Endothelial cell of umbilical vein (primary cell): ENCODE measurements at regions not wholly inside any gene's neighbourhood (a gene's known extent, or its start where the extent isn't known, plus 50 kb on each side); places are given as distances from the start of the nearest gene placed in this dataset.

Experiments
- BruUV-seq: library from RNA; stranded (reverse); fragments of 400-500 nt; replicated peaks from 2 replicates; lab custom pipeline; 2021; lab: Mats Ljungman, UMichigan
- CTCF ChIA-PET: fragments of 300-600, 350-600 bp; sonication (Branson Sonifier 250); formaldehyde crosslinking; loops from one replicate; lab custom pipeline; 2021; ENCODE audit warnings: antibody characterized with exemption, inconsistent platforms; lab: Charles Lee
- POLR2A ChIA-PET: fragments of 300-600, 350-600 bp; sonication (Branson Sonifier 250); formaldehyde crosslinking; loops from one replicate; lab custom pipeline; 2021; ENCODE audit warnings: antibody characterized with exemption, inconsistent platforms; lab: Charles Lee
- DNase-seq: peaks from one replicate; pipeline ENCODE4 v3.0.0-alpha.2; 2011; ENCODE audit warnings: low read depth, low spot score
- FAIRE-seq: peaks from 2 replicates; lab custom pipeline; 2011; peaks lifted over from hg19 to GRCh38; lab: Jason Lieb, UNC
- H2AFZ ChIP-seq: 2 replicates; pipeline ENCODE4 v1.6.0; 2012; ENCODE audit warnings: low read depth, low read length, control low read depth, inconsistent platforms
- H3K27ac ChIP-seq: 2 replicates; pipeline ENCODE4 v1.5.1; 2011; ENCODE audit warnings: low read depth, mild to moderate bottlenecking, control low read depth, low read length, moderate library complexity; ENCODE audit not compliant: insufficient read depth
- H3K27me3 ChIP-seq, 2 experiments: 2 replicates each; pipeline versions ENCODE4 v1.6.0 to v1.6.1; 2011; ENCODE audit warnings: low read length in 2 of 2, mixed read lengths in 1 of 2; ENCODE audit not compliant: control insufficient read depth in 2 of 2, insufficient read depth in 2 of 2
- H3K36me3 ChIP-seq, 2 experiments: 2 replicates in 1 of 2; 3 replicates in 1 of 2; pipeline ENCODE4 v1.5.1; 2011; ENCODE audit warnings: low read length in 2 of 2, mild to moderate bottlenecking in 1 of 2, moderate library complexity in 1 of 2; ENCODE audit not compliant: control insufficient read depth in 2 of 2, insufficient read depth in 2 of 2; ENCODE audit errors: extremely low read depth in 1 of 2
- H3K4me1 ChIP-seq: 3 replicates; pipeline ENCODE4 v1.5.1; 2011; ENCODE audit warnings: mild to moderate bottlenecking, low read length; ENCODE audit not compliant: control insufficient read depth, insufficient read depth; ENCODE audit errors: extremely low read depth
- H3K4me2 ChIP-seq: 2 replicates; pipeline ENCODE4 v1.6.1; 2011; ENCODE audit warnings: low read length, control low read depth, mixed read lengths; ENCODE audit not compliant: insufficient read depth
- H3K4me3 ChIP-seq, 3 experiments: fragments of 200-600 bp in 1 of 3; sonication (generic), shearing (Covaris generic) in 1 of 3; replicated peaks in 1 of 3; 2 replicates each; pipeline ENCODE4 v1.5.1; 2011 to 2016; ENCODE audit warnings: control low read depth in 3 of 3, low read length in 3 of 3, mild to moderate bottlenecking in 2 of 3, inconsistent platforms in 1 of 3, low read depth in 1 of 3, moderate library complexity in 1 of 3; ENCODE audit not compliant: insufficient read depth in 1 of 3
- H3K79me2 ChIP-seq: 2 replicates; pipeline ENCODE4 v1.6.0; 2012; ENCODE audit warnings: low read length, inconsistent platforms; ENCODE audit not compliant: control insufficient read depth, insufficient read depth
- H3K9ac ChIP-seq: replicated peaks from 2 replicates; pipeline ENCODE3; 2011; ENCODE audit warnings: low read length, control low read depth; ENCODE audit not compliant: insufficient read depth; ENCODE audit errors: extremely low read depth
- H3K9me1 ChIP-seq: replicated peaks from 3 replicates; pipeline ENCODE4 v1.6.0; 2011; ENCODE audit warnings: mild to moderate bottlenecking, low read length; ENCODE audit not compliant: control insufficient read depth, insufficient read depth; ENCODE audit errors: extremely low read depth
- H3K9me3 ChIP-seq: replicated peaks from 2 replicates; pipeline ENCODE4 v1.5.1; 2012; ENCODE audit warnings: low read length, inconsistent platforms; ENCODE audit not compliant: control insufficient read depth, insufficient read depth
- H4K20me1 ChIP-seq: replicated peaks from 2 replicates; pipeline ENCODE3; 2011; ENCODE audit warnings: mild to moderate bottlenecking, low read length; ENCODE audit not compliant: control insufficient read depth, insufficient read depth; ENCODE audit errors: extremely low read depth
- CTCF ChIP-seq, 2 donors: IDR thresholded peaks; 1 replicate in 1 of 2; 2 replicates in 1 of 2; pipeline ENCODE4 v1.5.1; 2011; ENCODE audit warnings: low read length in 2 of 2, mild to moderate bottlenecking in 2 of 2, moderate library complexity in 2 of 2, control low read depth in 1 of 2, inconsistent platforms in 1 of 2, low read depth in 1 of 2; ENCODE audit not compliant: insufficient read depth in 1 of 2; ENCODE audit errors: extremely low read depth in 1 of 2
- EZH2 ChIP-seq: IDR thresholded peaks from 2 replicates; pipeline ENCODE4 v1.6.1; 2012; ENCODE audit warnings: borderline replicate concordance, low read depth, mild to moderate bottlenecking, moderate library complexity, low read length, inconsistent platforms; ENCODE audit not compliant: severe bottlenecking
- FOS ChIP-seq: IDR thresholded peaks from 2 replicates; pipeline ENCODE4 v1.6.1; 2011; ENCODE audit warnings: mild to moderate bottlenecking, low read length, moderate library complexity, borderline replicate concordance; ENCODE audit not compliant: insufficient read depth
- GATA2 ChIP-seq: IDR thresholded peaks from 2 replicates; pipeline ENCODE4 v1.7.0; 2011; ENCODE audit warnings: low read depth, mild to moderate bottlenecking, moderate library complexity, mixed read lengths, low read length; ENCODE audit not compliant: insufficient read length, insufficient read depth
- JUN ChIP-seq: IDR thresholded peaks from 2 replicates; pipeline ENCODE4 v1.6.1; 2011; ENCODE audit warnings: borderline replicate concordance, low read depth; ENCODE audit not compliant: insufficient read length, insufficient read depth
- MAX ChIP-seq: IDR thresholded peaks from 2 replicates; pipeline ENCODE4 v1.6.1; 2011; ENCODE audit not compliant: insufficient read depth, insufficient read length
- MYC ChIP-seq: IDR thresholded peaks from one replicate; pipeline ENCODE4 v1.6.1; 2011; ENCODE audit warnings: mild to moderate bottlenecking, low read depth, low read length
- POLR2A ChIP-seq: IDR thresholded peaks from 2 replicates; pipeline ENCODE4 v1.6.1; 2012; ENCODE audit warnings: low read depth, mild to moderate bottlenecking, control low read depth, low read length
- POLR2AphosphoS5 ChIP-seq: IDR thresholded peaks from 2 replicates; pipeline ENCODE4 v1.6.1; 2012; ENCODE audit warnings: low read depth, mild to moderate bottlenecking, control low read depth, low read length, moderate library complexity; ENCODE audit not compliant: insufficient read depth
- dilution Hi-C: fragments of 300-500 bp; cut with MboI; formaldehyde crosslinking; loops from one replicate; pipeline ENCODE4 v1.15.0; 2019; ENCODE audit warnings: low sequenced_read_pairs; ENCODE audit not compliant: extremely low pct_ligation_motif_present
- intact Hi-C: fragments of 100-400 bp; cut with micrococcal nuclease; formaldehyde crosslinking; loops from one replicate; pipeline ENCODE4 v1.10.0; 2022

GRCh38 chrX:99468993-99469392 lies 941.1 kb downstream of the PCDH19 start:
- ChIA-PET CTCF (no interaction called here), POLR2A (no interaction called here)
- Histone ChIP-seq H3K79me2 (no peaks in the 10 kb centered on the region), H3K9me1 (no peaks in the 10 kb centered on the region), H3K9me3 (no peaks in the 10 kb centered on the region), H3K9ac (no peak overlapping the region), H3K27me3 (no peaks in the 10 kb centered on the region), H3K27ac (no peak overlapping the region), H3K4me1 (no peaks in the 10 kb centered on the region), H3K4me2 (no peak overlapping the region), H3K36me3 (no peaks in the 10 kb centered on the region), H2AFZ (no peak overlapping the region), H4K20me1 (no peaks in the 10 kb centered on the region), H3K4me3 (no peak overlapping the region)
- DNase-seq, result no peak
- TF ChIP-seq MAX (no peak), POLR2A (no peak), FOS (no peak), CTCF (IDR thresholded peaks at IDR 0.05; ENCODE audit: extremely low read depth in 1 of 2, insufficient read depth in 1 of 2, low read depth in 1 of 2, low read length in 2 of 2) (no peak), GATA2 (no peak), EZH2 (no peak), JUN (no peak), POLR2AphosphoS5 (no peak), MYC (no peak)
- BruUV-seq, result no TSS peak
- intact Hi-C loops, result no loop called here
- FAIRE-seq, result no peak
- dilution Hi-C loops, result no loop called here
